GM12864 (cell line): ENCODE measurements at regions not wholly inside any gene's neighbourhood (a gene's known extent, or its start where the extent isn't known, plus 50 kb on each side); places are given as distances from the start of the nearest gene placed in this dataset.

Source experiments
- DNase-seq: peaks from one replicate; pipeline ENCODE4 v3.0.0-alpha.2; 2011; ENCODE audit warnings: low read depth
- H3K4me3 ChIP-seq: 2 replicates; pipeline ENCODE4 v1.5.1; 2011; ENCODE audit warnings: mild to moderate bottlenecking, low read depth, low read length, control low read depth
- CTCF ChIP-seq: IDR thresholded peaks from 2 replicates; pipeline ENCODE4 v1.5.1; 2011; ENCODE audit warnings: low read depth, mild to moderate bottlenecking, moderate library complexity, low read length, control low read depth, inconsistent platforms; ENCODE audit errors: missing control alignments

- DNase-seq = no peak
- TF ChIP-seq CTCF = no peak
Measured at GRCh38 chr11:122179961-122180834, 64.2 kb upstream of the BLID start.

GRCh38 chr11:122178795-122179194, 62.8 kb upstream of the BLID start:
- no peak overlapping the region for H3K4me3 ChIP-seq
- no peak for DNase-seq
- no peak for TF ChIP-seq CTCF

More at GRCh38 chr11:122179961-122180834, 64.2 kb upstream of the BLID start:
- H3K4me3 ChIP-seq = no peak overlapping the region

- no peak overlapping the region for H3K4me3 ChIP-seq
- no peak for TF ChIP-seq CTCF
- DNase-seq = no peak
Measured at GRCh38 chr11:122177238-122177637, 61.2 kb upstream of the BLID start.

- H3K4me3 ChIP-seq = no peak overlapping the region
- no peak for TF ChIP-seq CTCF
Measured at GRCh38 chr11:122176651-122177050, 60.6 kb upstream of the BLID start.

GRCh38 chr11:122175306-122175705, 59.3 kb upstream of the BLID start:
- H3K4me3 ChIP-seq = no peak overlapping the region
- TF ChIP-seq CTCF = no peak
- no peak for DNase-seq

More at GRCh38 chr11:122176651-122177050, 60.6 kb upstream of the BLID start:
- DNase-seq = no peak

- DNase-seq = no peak
- TF ChIP-seq CTCF = no peak
- H3K4me3 ChIP-seq = no peak overlapping the region
Measured at GRCh38 chr11:122173587-122173986, 57.6 kb upstream of the BLID start.

GRCh38 chr11:122173074-122173450, 57.0 kb upstream of the BLID start:
- TF ChIP-seq CTCF = no peak
- no peak overlapping the region for H3K4me3 ChIP-seq
- no peak for DNase-seq
